ENCODE measurements at regions not wholly inside any gene's neighbourhood (a gene's known extent, or its start where the extent isn't known, plus 50 kb on each side); places are given as distances from the start of the nearest gene placed in this dataset.

GRCh38 chr2:200761266-200761665, 50.4 kb upstream of the BZW1 start:
- TF ChIP-seq, protein P1, sequence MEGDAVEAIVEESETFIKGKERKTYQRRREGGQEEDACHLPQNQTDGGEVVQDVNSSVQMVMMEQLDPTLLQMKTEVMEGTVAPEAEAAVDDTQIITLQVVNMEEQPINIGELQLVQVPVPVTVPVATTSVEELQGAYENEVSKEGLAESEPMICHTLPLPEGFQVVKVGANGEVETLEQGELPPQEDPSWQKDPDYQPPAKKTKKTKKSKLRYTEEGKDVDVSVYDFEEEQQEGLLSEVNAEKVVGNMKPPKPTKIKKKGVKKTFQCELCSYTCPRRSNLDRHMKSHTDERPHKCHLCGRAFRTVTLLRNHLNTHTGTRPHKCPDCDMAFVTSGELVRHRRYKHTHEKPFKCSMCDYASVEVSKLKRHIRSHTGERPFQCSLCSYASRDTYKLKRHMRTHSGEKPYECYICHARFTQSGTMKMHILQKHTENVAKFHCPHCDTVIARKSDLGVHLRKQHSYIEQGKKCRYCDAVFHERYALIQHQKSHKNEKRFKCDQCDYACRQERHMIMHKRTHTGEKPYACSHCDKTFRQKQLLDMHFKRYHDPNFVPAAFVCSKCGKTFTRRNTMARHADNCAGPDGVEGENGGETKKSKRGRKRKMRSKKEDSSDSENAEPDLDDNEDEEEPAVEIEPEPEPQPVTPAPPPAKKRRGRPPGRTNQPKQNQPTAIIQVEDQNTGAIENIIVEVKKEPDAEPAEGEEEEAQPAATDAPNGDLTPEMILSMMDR (conservative IDR thresholded peaks at IDR 0.05), result no peak
- no peak for TF ChIP-seq ZFX (IDR thresholded peaks at IDR 0.05)

Data from C4-2B (cell line).